Endothelial cell of umbilical vein (primary cell): ENCODE measurements at regions not wholly inside any gene's neighbourhood (a gene's known extent, or its start where the extent isn't known, plus 50 kb on each side); places are given as distances from the start of the nearest gene placed in this dataset.

ENCODE experiments used
- BruUV-seq: library from RNA; stranded (reverse); fragments of 400-500 nt; replicated peaks from 2 replicates; lab custom pipeline; 2021; lab: Mats Ljungman, UMichigan
- CTCF ChIA-PET: fragments of 300-600, 350-600 bp; sonication (Branson Sonifier 250); formaldehyde crosslinking; loops from one replicate; lab custom pipeline; 2021; ENCODE audit warnings: antibody characterized with exemption, inconsistent platforms; lab: Charles Lee
- POLR2A ChIA-PET: fragments of 300-600, 350-600 bp; sonication (Branson Sonifier 250); formaldehyde crosslinking; loops from one replicate; lab custom pipeline; 2021; ENCODE audit warnings: antibody characterized with exemption, inconsistent platforms; lab: Charles Lee
- DNase-seq: peaks from one replicate; pipeline ENCODE4 v3.0.0-alpha.2; 2011; ENCODE audit warnings: low read depth, low spot score
- FAIRE-seq: peaks from 2 replicates; lab custom pipeline; 2011; peaks lifted over from hg19 to GRCh38; lab: Jason Lieb, UNC
- H2AFZ ChIP-seq: 2 replicates; pipeline ENCODE4 v1.6.0; 2012; ENCODE audit warnings: low read depth, low read length, control low read depth, inconsistent platforms
- H3K27ac ChIP-seq: 2 replicates; pipeline ENCODE4 v1.5.1; 2011; ENCODE audit warnings: low read depth, mild to moderate bottlenecking, control low read depth, low read length, moderate library complexity; ENCODE audit not compliant: insufficient read depth
- H3K27me3 ChIP-seq, 2 experiments: 2 replicates each; pipeline versions ENCODE4 v1.6.0 to v1.6.1; 2011; ENCODE audit warnings: low read length in 2 of 2, mixed read lengths in 1 of 2; ENCODE audit not compliant: control insufficient read depth in 2 of 2, insufficient read depth in 2 of 2
- H3K36me3 ChIP-seq, 2 experiments: 2 replicates in 1 of 2; 3 replicates in 1 of 2; pipeline ENCODE4 v1.5.1; 2011; ENCODE audit warnings: low read length in 2 of 2, mild to moderate bottlenecking in 1 of 2, moderate library complexity in 1 of 2; ENCODE audit not compliant: control insufficient read depth in 2 of 2, insufficient read depth in 2 of 2; ENCODE audit errors: extremely low read depth in 1 of 2
- H3K4me1 ChIP-seq: 3 replicates; pipeline ENCODE4 v1.5.1; 2011; ENCODE audit warnings: mild to moderate bottlenecking, low read length; ENCODE audit not compliant: control insufficient read depth, insufficient read depth; ENCODE audit errors: extremely low read depth
- H3K4me2 ChIP-seq: 2 replicates; pipeline ENCODE4 v1.6.1; 2011; ENCODE audit warnings: low read length, control low read depth, mixed read lengths; ENCODE audit not compliant: insufficient read depth
- H3K4me3 ChIP-seq, 3 experiments: fragments of 200-600 bp in 1 of 3; sonication (generic), shearing (Covaris generic) in 1 of 3; replicated peaks in 1 of 3; 2 replicates each; pipeline ENCODE4 v1.5.1; 2011 to 2016; ENCODE audit warnings: control low read depth in 3 of 3, low read length in 3 of 3, mild to moderate bottlenecking in 2 of 3, inconsistent platforms in 1 of 3, low read depth in 1 of 3, moderate library complexity in 1 of 3; ENCODE audit not compliant: insufficient read depth in 1 of 3
- H3K79me2 ChIP-seq: 2 replicates; pipeline ENCODE4 v1.6.0; 2012; ENCODE audit warnings: low read length, inconsistent platforms; ENCODE audit not compliant: control insufficient read depth, insufficient read depth
- H3K9ac ChIP-seq: replicated peaks from 2 replicates; pipeline ENCODE3; 2011; ENCODE audit warnings: low read length, control low read depth; ENCODE audit not compliant: insufficient read depth; ENCODE audit errors: extremely low read depth
- H3K9me1 ChIP-seq: replicated peaks from 3 replicates; pipeline ENCODE4 v1.6.0; 2011; ENCODE audit warnings: mild to moderate bottlenecking, low read length; ENCODE audit not compliant: control insufficient read depth, insufficient read depth; ENCODE audit errors: extremely low read depth
- H3K9me3 ChIP-seq: replicated peaks from 2 replicates; pipeline ENCODE4 v1.5.1; 2012; ENCODE audit warnings: low read length, inconsistent platforms; ENCODE audit not compliant: control insufficient read depth, insufficient read depth
- H4K20me1 ChIP-seq: replicated peaks from 2 replicates; pipeline ENCODE3; 2011; ENCODE audit warnings: mild to moderate bottlenecking, low read length; ENCODE audit not compliant: control insufficient read depth, insufficient read depth; ENCODE audit errors: extremely low read depth
- CTCF ChIP-seq, 2 donors: IDR thresholded peaks; 1 replicate in 1 of 2; 2 replicates in 1 of 2; pipeline ENCODE4 v1.5.1; 2011; ENCODE audit warnings: low read length in 2 of 2, mild to moderate bottlenecking in 2 of 2, moderate library complexity in 2 of 2, control low read depth in 1 of 2, inconsistent platforms in 1 of 2, low read depth in 1 of 2; ENCODE audit not compliant: insufficient read depth in 1 of 2; ENCODE audit errors: extremely low read depth in 1 of 2
- EZH2 ChIP-seq: IDR thresholded peaks from 2 replicates; pipeline ENCODE4 v1.6.1; 2012; ENCODE audit warnings: borderline replicate concordance, low read depth, mild to moderate bottlenecking, moderate library complexity, low read length, inconsistent platforms; ENCODE audit not compliant: severe bottlenecking
- FOS ChIP-seq: IDR thresholded peaks from 2 replicates; pipeline ENCODE4 v1.6.1; 2011; ENCODE audit warnings: mild to moderate bottlenecking, low read length, moderate library complexity, borderline replicate concordance; ENCODE audit not compliant: insufficient read depth
- GATA2 ChIP-seq: IDR thresholded peaks from 2 replicates; pipeline ENCODE4 v1.7.0; 2011; ENCODE audit warnings: low read depth, mild to moderate bottlenecking, moderate library complexity, mixed read lengths, low read length; ENCODE audit not compliant: insufficient read length, insufficient read depth
- JUN ChIP-seq: IDR thresholded peaks from 2 replicates; pipeline ENCODE4 v1.6.1; 2011; ENCODE audit warnings: borderline replicate concordance, low read depth; ENCODE audit not compliant: insufficient read length, insufficient read depth
- MAX ChIP-seq: IDR thresholded peaks from 2 replicates; pipeline ENCODE4 v1.6.1; 2011; ENCODE audit not compliant: insufficient read depth, insufficient read length
- MYC ChIP-seq: IDR thresholded peaks from one replicate; pipeline ENCODE4 v1.6.1; 2011; ENCODE audit warnings: mild to moderate bottlenecking, low read depth, low read length
- POLR2A ChIP-seq: IDR thresholded peaks from 2 replicates; pipeline ENCODE4 v1.6.1; 2012; ENCODE audit warnings: low read depth, mild to moderate bottlenecking, control low read depth, low read length
- POLR2AphosphoS5 ChIP-seq: IDR thresholded peaks from 2 replicates; pipeline ENCODE4 v1.6.1; 2012; ENCODE audit warnings: low read depth, mild to moderate bottlenecking, control low read depth, low read length, moderate library complexity; ENCODE audit not compliant: insufficient read depth
- dilution Hi-C: fragments of 300-500 bp; cut with MboI; formaldehyde crosslinking; loops from one replicate; pipeline ENCODE4 v1.15.0; 2019; ENCODE audit warnings: low sequenced_read_pairs; ENCODE audit not compliant: extremely low pct_ligation_motif_present
- intact Hi-C: fragments of 100-400 bp; cut with micrococcal nuclease; formaldehyde crosslinking; loops from one replicate; pipeline ENCODE4 v1.10.0; 2022

GRCh38 chr11:27276141-27276540, 86.9 kb downstream of the CCDC34 start:
- Histone ChIP-seq H3K36me3 (no peaks in the 10 kb centered on the region), H3K9me3 (no peaks in the 10 kb centered on the region), H4K20me1 (no peaks in the 10 kb centered on the region), H3K27ac (no peak overlapping the region), H3K27me3 (peaks cover 26 to 41% of the 10 kb centered on the region in 2 experiments), H3K4me2 (no peak overlapping the region), H3K4me1 (peaks cover 3% of the 10 kb centered on the region), H3K4me3 (no peak overlapping the region), H3K79me2 (no peaks in the 10 kb centered on the region), H3K9me1 (no peaks in the 10 kb centered on the region), H3K9ac (no peak overlapping the region), H2AFZ (no peak overlapping the region)
- intact Hi-C loops = no loop called here
- no peak for DNase-seq
- ChIA-PET CTCF (no interaction called here), POLR2A (no interaction called here)
- dilution Hi-C loops = no loop called here
- TF ChIP-seq CTCF (IDR thresholded peaks at IDR 0.05; ENCODE audit: extremely low read depth in 1 of 2, insufficient read depth in 1 of 2, low read depth in 1 of 2, low read length in 2 of 2) (no peak), JUN (no peak), EZH2 (no peak), POLR2A (no peak), MAX (no peak), MYC (no peak), POLR2AphosphoS5 (no peak), GATA2 (no peak), FOS (no peak)
- BruUV-seq = no TSS peak
- no peak for FAIRE-seq
